ENCODE measurements at regions not wholly inside any gene's neighbourhood (a gene's known extent, or its start where the extent isn't known, plus 50 kb on each side); places are given as distances from the start of the nearest gene placed in this dataset.

- no peak overlapping the region for H3K4me3 ChIP-seq (ENCODE audit: low read length)
- no peak for DNase-seq (ENCODE audit: low read depth)
- no peak for TF ChIP-seq CTCF (conservative IDR thresholded peaks at IDR 0.05; ENCODE audit: low read length)
Observed at GRCh38 chr2:220043990-220044335, 416.5 kb downstream of the SLC4A3 start.

GRCh38 chr2:220044383-220044782 is 417.0 kb downstream of the SLC4A3 start:
- TF ChIP-seq CTCF (conservative IDR thresholded peaks at IDR 0.05; ENCODE audit: low read length), result no peak
- no peak for DNase-seq (ENCODE audit: low read depth)
- H3K4me3 ChIP-seq (ENCODE audit: low read length), result no peak overlapping the region

GRCh38 chr2:220046507-220046906 is 419.1 kb downstream of the SLC4A3 start:
- no peak for TF ChIP-seq CTCF (conservative IDR thresholded peaks at IDR 0.05; ENCODE audit: low read length)
- no peak overlapping the region for H3K4me3 ChIP-seq (ENCODE audit: low read length)
- peak; percentile 42 for DNase-seq (ENCODE audit: low read depth)

- TF ChIP-seq CTCF (conservative IDR thresholded peaks at IDR 0.05; ENCODE audit: low read length), result no peak
- DNase-seq (ENCODE audit: low read depth), result no peak
- H3K4me3 ChIP-seq (ENCODE audit: low read length), result no peak overlapping the region
Observed at GRCh38 chr2:220051716-220052115, 424.3 kb downstream of the SLC4A3 start.

GRCh38 chr2:220053919-220054318 is 426.5 kb downstream of the SLC4A3 start:
- TF ChIP-seq CTCF (conservative IDR thresholded peaks at IDR 0.05; ENCODE audit: low read length), result 0 out of 2 replicates have a peak, but pooled peaks have one; percentile 5
- no peak overlapping the region for H3K4me3 ChIP-seq (ENCODE audit: low read length)
- DNase-seq (ENCODE audit: low read depth), result no peak

- no peak for TF ChIP-seq CTCF (conservative IDR thresholded peaks at IDR 0.05; ENCODE audit: low read length)
- no peak overlapping the region for H3K4me3 ChIP-seq (ENCODE audit: low read length)
- DNase-seq (ENCODE audit: low read depth), result no peak
Observed at GRCh38 chr2:220057391-220057790, 430.0 kb downstream of the SLC4A3 start.

- no peak for DNase-seq (ENCODE audit: low read depth)
- no peak overlapping the region for H3K4me3 ChIP-seq (ENCODE audit: low read length)
- TF ChIP-seq CTCF (conservative IDR thresholded peaks at IDR 0.05; ENCODE audit: low read length), result no peak
Observed at GRCh38 chr2:220057916-220058315, 430.5 kb downstream of the SLC4A3 start.

Data from AG10803 (cell line).